T-helper 1 cell treated with Interleukin-12 subunit alpha and Interleukin-12 subunit beta and Interleukin-4 antibody, amounts not matched to agents 30 μg/mL and 1 μg/mL, for 36 hours (primary cell): ENCODE measurements at regions not wholly inside any gene's neighbourhood (a gene's known extent, or its start where the extent isn't known, plus 50 kb on each side); places are given as distances from the start of the nearest gene placed in this dataset.

Experiments used
- H3K27ac Mint-ChIP-seq: one replicate; pipeline ENCODE4 v1.8.0; 2021; ENCODE audit warnings: mild to moderate bottlenecking, mixed read lengths
- H3K27me3 Mint-ChIP-seq: one replicate; pipeline ENCODE4 v1.8.0; 2021; ENCODE audit warnings: low read depth, mixed read lengths
- H3K36me3 Mint-ChIP-seq: one replicate; pipeline ENCODE4 v1.8.0; 2021; ENCODE audit warnings: low read depth, mixed read lengths
- H3K4me1 Mint-ChIP-seq: one replicate; pipeline ENCODE4 v1.8.0; 2021; ENCODE audit warnings: low read depth, mixed read lengths
- H3K4me3 Mint-ChIP-seq: one replicate; pipeline ENCODE4 v1.8.0; 2021; ENCODE audit warnings: mild to moderate bottlenecking, moderate library complexity, mixed read lengths
- H3K9me3 Mint-ChIP-seq: one replicate; pipeline ENCODE4 v1.8.0; 2021; ENCODE audit warnings: mixed read lengths

GRCh38 chr13:105655046-105655445, 880.4 kb downstream of the EFNB2 start:
- Mint-ChIP-seq H3K9me3 (no peaks in the 10 kb centered on the region), H3K4me1 (no peaks in the 10 kb centered on the region), H3K4me3 (no peak overlapping the region), H3K36me3 (no peaks in the 10 kb centered on the region), H3K27ac (no peak overlapping the region), H3K27me3 (no peaks in the 10 kb centered on the region)

- Mint-ChIP-seq H3K27ac (no peak overlapping the region), H3K36me3 (no peaks in the 10 kb centered on the region), H3K9me3 (peaks cover 9% of the 10 kb centered on the region), H3K27me3 (no peaks in the 10 kb centered on the region), H3K4me3 (no peak overlapping the region), H3K4me1 (no peaks in the 10 kb centered on the region)
These were observed 891.5 kb downstream of the EFNB2 start for GRCh38 chr13:105643966-105644365.

GRCh38 chr13:105642511-105642958, 892.9 kb downstream of the EFNB2 start:
- Mint-ChIP-seq H3K9me3 (peaks cover 5% of the 10 kb centered on the region), H3K27me3 (no peaks in the 10 kb centered on the region), H3K36me3 (no peaks in the 10 kb centered on the region), H3K4me3 (no peak overlapping the region), H3K27ac (no peak overlapping the region), H3K4me1 (no peaks in the 10 kb centered on the region)

GRCh38 chr13:105641121-105641520, 894.3 kb downstream of the EFNB2 start:
- H3K36me3 Mint-ChIP-seq: no peaks in the 10 kb centered on the region
- H3K9me3 Mint-ChIP-seq: peaks cover 5% of the 10 kb centered on the region
- H3K27ac Mint-ChIP-seq: no peak overlapping the region
- H3K4me1 Mint-ChIP-seq: no peaks in the 10 kb centered on the region
- H3K27me3 Mint-ChIP-seq: no peaks in the 10 kb centered on the region
- no peak overlapping the region for H3K4me3 Mint-ChIP-seq

DNA sequence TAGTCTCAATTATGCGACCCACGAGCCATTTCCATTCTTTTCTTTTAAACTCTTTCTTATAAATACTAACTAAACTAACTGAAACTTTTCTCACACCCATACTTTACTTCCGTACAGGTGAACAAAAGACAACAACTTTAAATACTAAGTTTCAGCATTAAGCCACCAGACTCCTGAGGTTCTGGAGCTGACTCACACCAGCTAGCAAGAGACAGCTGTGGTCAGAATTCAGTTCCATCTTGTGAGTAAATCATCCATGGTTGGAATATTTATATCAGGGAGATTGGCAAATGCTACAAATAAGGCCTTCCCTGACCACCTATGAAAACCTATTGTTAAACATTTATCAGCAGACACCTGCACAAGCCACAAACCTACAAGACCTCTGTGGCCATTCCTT, 897.0 kb downstream of the EFNB2 start:
- Mint-ChIP-seq H3K4me3 (no peak overlapping the region), H3K4me1 (no peaks in the 10 kb centered on the region), H3K27ac (no peak overlapping the region), H3K27me3 (no peaks in the 10 kb centered on the region), H3K9me3 (no peaks in the 10 kb centered on the region), H3K36me3 (no peaks in the 10 kb centered on the region)

DNA sequence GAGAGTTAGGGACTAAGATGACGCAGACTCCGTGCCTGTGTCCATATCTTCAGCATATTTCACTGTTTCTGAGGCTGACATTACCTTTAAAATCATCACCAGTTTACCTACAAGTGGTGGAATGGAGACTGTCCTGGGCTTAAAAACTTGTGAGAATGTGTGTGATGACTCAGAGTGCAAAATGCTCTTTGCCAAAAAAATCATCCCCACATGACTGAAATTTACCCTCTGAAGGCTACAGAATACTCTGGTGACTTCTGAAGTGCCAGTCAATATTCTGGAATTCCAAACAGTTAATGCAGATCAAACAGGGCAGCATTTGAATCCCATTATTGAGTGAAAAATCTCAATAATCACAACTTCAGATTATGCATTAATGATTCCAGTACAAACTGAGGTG, 901.4 kb downstream of the EFNB2 start:
- H3K4me1 Mint-ChIP-seq: no peaks in the 10 kb centered on the region
- no peaks in the 10 kb centered on the region for H3K27me3 Mint-ChIP-seq
- H3K36me3 Mint-ChIP-seq: no peaks in the 10 kb centered on the region
- H3K27ac Mint-ChIP-seq: no peak overlapping the region
- no peak overlapping the region for H3K4me3 Mint-ChIP-seq
- no peaks in the 10 kb centered on the region for H3K9me3 Mint-ChIP-seq

DNA sequence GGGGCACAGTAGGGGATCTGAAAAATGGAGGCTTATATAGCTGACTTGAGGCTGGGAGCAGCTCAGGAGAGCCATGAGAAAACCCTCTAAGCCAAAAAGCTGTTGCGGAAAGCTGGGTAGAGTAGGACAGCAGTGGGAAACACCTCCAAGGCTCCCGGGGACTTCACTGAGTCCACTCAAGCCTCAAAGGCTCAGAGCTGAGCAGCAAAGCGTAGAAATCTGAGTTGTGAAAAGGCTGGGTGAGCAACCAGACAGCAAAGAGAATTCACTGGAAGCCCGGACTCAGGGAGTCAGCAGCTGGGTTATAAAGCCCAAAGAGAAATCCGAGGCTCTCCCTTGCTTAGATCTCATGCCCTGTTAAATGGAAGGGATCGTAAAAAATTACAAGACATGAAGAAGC, 905.0 kb downstream of the EFNB2 start:
- no peak overlapping the region for H3K27ac Mint-ChIP-seq
- H3K9me3 Mint-ChIP-seq: no peaks in the 10 kb centered on the region
- no peaks in the 10 kb centered on the region for H3K36me3 Mint-ChIP-seq
- H3K27me3 Mint-ChIP-seq: no peaks in the 10 kb centered on the region
- H3K4me1 Mint-ChIP-seq: no peaks in the 10 kb centered on the region
- H3K4me3 Mint-ChIP-seq: no peak overlapping the region

GRCh38 chr13:105627270-105627669, 908.2 kb downstream of the EFNB2 start:
- Mint-ChIP-seq H3K4me3 (no peak overlapping the region), H3K27ac (no peak overlapping the region), H3K27me3 (no peaks in the 10 kb centered on the region), H3K4me1 (no peaks in the 10 kb centered on the region), H3K9me3 (no peaks in the 10 kb centered on the region), H3K36me3 (no peaks in the 10 kb centered on the region)

- Mint-ChIP-seq H3K9me3 (no peaks in the 10 kb centered on the region), H3K4me1 (no peaks in the 10 kb centered on the region), H3K36me3 (no peaks in the 10 kb centered on the region), H3K4me3 (no peak overlapping the region), H3K27me3 (no peaks in the 10 kb centered on the region), H3K27ac (no peak overlapping the region)
These were observed 909.8 kb downstream of the EFNB2 start for GRCh38 chr13:105625691-105626090.

DNA sequence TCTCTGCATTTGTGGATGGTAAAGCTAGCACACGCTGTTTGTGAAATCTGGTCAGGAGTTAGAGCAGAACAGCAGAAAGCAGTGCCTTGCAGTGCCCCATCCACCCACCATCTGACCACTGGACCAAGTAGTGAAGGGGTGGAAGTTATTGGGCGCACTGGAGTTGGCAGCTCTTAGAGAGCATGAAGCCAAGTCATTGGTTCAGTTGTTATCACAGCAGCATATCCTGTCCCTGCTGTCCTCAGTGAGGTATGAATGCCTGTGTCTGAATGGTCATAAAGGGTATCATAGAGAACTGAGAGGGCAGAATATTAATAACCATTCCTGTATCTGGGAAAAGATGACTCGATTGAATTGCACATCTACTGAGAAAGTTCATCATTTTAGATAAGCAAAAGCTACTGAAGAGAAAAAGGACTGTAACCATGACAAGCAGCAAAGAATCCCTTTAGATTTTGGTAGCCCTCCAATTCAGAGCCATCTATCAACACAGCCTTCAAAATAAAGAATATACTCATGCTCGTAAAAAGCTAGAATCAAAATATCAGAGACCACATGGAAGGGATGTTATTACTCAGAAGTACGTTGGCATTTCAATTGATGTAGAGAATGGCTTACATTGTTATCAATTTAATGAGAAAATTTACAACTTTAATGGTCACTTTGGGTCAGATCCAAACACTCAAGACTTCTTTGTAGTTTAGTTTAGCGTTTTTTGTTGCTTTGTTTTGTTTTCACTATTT, 919.0 kb downstream of the EFNB2 start:
- Mint-ChIP-seq H3K9me3 (no peaks in the 10 kb centered on the region), H3K4me3 (no peak overlapping the region), H3K4me1 (no peaks in the 10 kb centered on the region), H3K36me3 (no peaks in the 10 kb centered on the region), H3K27me3 (no peaks in the 10 kb centered on the region), H3K27ac (no peak overlapping the region)

DNA sequence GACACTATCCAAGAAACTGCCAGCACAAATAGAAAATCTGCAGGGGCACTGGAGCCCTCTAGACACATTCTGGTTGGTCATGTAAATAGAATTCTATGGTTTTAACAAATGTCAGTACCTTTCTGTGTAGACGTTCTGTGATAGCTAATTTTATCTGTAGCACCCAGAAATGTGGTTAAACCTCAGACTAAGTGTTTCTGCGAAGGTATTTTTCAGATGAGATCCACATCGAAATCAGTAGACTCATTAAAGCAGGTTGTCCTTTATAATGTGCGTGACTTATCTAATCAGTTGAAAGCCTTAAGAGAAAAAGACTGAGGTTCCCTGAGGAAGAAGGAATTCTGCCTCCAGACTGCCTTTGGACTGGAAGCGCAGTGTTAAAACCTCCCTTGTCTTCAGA, 922.9 kb downstream of the EFNB2 start:
- H3K9me3 Mint-ChIP-seq: no peaks in the 10 kb centered on the region
- no peaks in the 10 kb centered on the region for H3K4me1 Mint-ChIP-seq
- H3K4me3 Mint-ChIP-seq: no peak overlapping the region
- H3K27ac Mint-ChIP-seq: no peak overlapping the region
- no peaks in the 10 kb centered on the region for H3K36me3 Mint-ChIP-seq
- H3K27me3 Mint-ChIP-seq: no peaks in the 10 kb centered on the region

DNA sequence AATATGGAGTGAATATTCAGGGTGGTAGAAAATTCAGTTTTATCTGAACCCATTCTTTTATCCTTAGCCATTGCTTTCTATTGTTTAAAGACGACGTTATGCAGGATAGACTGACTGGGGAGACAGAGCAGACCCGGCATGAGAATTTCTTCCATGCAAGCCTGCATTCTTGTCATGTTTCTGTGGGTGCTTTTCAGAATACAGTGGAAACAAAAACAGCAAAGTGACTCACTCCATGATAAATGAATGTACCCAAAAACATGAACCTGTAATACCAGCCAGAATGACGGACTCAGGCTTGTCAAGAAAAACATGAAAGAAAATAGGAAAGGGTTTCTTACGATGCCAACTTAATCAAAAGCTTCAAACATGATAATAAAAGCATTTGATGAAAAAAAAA, 924.0 kb downstream of the EFNB2 start:
- Mint-ChIP-seq H3K9me3 (no peaks in the 10 kb centered on the region), H3K4me3 (no peak overlapping the region), H3K27ac (no peak overlapping the region), H3K36me3 (no peaks in the 10 kb centered on the region), H3K27me3 (no peaks in the 10 kb centered on the region), H3K4me1 (no peaks in the 10 kb centered on the region)

GRCh38 chr13:105608104-105608503, 927.4 kb downstream of the EFNB2 start:
- no peaks in the 10 kb centered on the region for H3K9me3 Mint-ChIP-seq
- no peak overlapping the region for H3K4me3 Mint-ChIP-seq
- no peaks in the 10 kb centered on the region for H3K36me3 Mint-ChIP-seq

GRCh38 chr13:105607426-105607825, 928.0 kb downstream of the EFNB2 start:
- Mint-ChIP-seq H3K27ac (no peak overlapping the region), H3K9me3 (no peaks in the 10 kb centered on the region), H3K4me3 (no peak overlapping the region), H3K4me1 (no peaks in the 10 kb centered on the region), H3K27me3 (no peaks in the 10 kb centered on the region), H3K36me3 (no peaks in the 10 kb centered on the region)

More at GRCh38 chr13:105608104-105608503, 927.4 kb downstream of the EFNB2 start:
- H3K27me3 Mint-ChIP-seq: no peaks in the 10 kb centered on the region
- no peak overlapping the region for H3K27ac Mint-ChIP-seq
- no peaks in the 10 kb centered on the region for H3K4me1 Mint-ChIP-seq

- no peak overlapping the region for H3K4me3 Mint-ChIP-seq
- H3K27ac Mint-ChIP-seq: no peak overlapping the region
- H3K4me1 Mint-ChIP-seq: no peaks in the 10 kb centered on the region
These were observed 928.4 kb downstream of the EFNB2 start for GRCh38 chr13:105607016-105607415.

More at GRCh38 chr13:105607016-105607415, 928.4 kb downstream of the EFNB2 start:
- Mint-ChIP-seq H3K27me3 (no peaks in the 10 kb centered on the region), H3K36me3 (no peaks in the 10 kb centered on the region), H3K9me3 (no peaks in the 10 kb centered on the region)
